GM18873 (cell line): ENCODE measurements at regions not wholly inside any gene's neighbourhood (a gene's known extent, or its start where the extent isn't known, plus 50 kb on each side); places are given as distances from the start of the nearest gene placed in this dataset.

Experiments
- ATAC-seq: cut with Tn5 transposase; IDR thresholded peaks from one replicate; pipeline ENCODE4 v1.9.1; 2021; ENCODE audit warnings: mild to moderate bottlenecking, moderate library complexity, moderate number of reproducible peaks; ENCODE audit not compliant: unreplicated experiment, low FRiP score

- no peak for ATAC-seq
Observed at GRCh38 chr4:177568931-177569330, 126.7 kb upstream of the AGA start.

GRCh38 chr4:177569434-177569833 is 127.2 kb upstream of the AGA start:
- ATAC-seq = no peak

DNA sequence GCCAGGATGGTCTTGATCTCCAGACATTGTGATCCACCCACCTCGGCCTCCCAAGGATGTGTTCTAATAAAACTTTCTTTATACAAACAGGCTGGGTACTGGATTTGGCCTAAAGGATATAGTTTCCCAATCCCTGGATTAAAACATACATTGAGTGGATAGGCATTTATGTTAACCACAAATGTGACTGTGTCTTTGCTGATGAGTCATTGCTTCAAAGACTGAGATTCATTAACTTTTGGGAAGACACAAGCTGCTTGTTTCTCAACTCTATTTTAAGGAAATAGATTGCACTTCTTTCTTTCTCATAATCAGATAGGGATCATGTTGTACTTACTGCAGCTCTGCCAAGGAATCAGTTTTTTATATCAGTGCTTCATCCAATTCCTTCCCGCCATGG is 131.3 kb upstream of the AGA start:
- ATAC-seq = no peak

DNA sequence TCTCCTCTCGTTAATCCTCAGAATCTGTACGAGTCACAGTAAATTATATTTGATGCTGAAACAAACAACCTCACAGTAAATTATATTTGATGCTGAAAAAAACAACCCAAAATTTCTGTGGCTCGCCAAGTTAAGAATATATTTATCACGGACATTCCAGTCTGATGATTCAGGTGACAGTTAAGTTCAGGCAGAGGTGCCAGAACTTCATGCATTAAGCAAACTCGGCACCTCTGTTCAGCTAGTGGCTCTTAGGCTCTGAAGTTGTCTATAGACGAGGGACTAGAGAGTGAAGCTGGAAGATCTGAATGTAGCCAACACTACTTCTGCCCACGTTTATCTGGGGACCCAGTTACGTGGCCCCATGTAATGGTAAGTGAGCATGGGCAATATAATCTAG is 132.2 kb upstream of the AGA start:
- ATAC-seq = no peak

DNA sequence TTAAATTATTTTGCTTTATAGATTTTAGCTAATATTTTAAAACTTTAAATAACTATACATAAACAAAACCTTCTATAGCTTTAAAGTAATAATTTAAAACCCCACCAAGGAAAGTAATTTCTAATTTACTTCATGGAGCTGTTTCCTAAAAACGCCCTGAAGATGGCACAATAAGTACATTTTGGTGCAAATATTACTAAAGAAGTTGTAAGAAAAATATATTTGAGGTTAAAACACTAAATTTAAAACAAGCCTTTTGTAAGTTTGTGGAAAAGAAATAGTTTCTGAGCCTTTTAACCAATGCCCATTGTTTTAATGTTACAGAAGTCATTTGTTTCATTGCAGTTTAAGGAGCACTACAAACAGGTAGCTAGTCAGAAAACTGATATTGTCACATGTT is 137.4 kb upstream of the AGA start:
- ATAC-seq = no peak

DNA sequence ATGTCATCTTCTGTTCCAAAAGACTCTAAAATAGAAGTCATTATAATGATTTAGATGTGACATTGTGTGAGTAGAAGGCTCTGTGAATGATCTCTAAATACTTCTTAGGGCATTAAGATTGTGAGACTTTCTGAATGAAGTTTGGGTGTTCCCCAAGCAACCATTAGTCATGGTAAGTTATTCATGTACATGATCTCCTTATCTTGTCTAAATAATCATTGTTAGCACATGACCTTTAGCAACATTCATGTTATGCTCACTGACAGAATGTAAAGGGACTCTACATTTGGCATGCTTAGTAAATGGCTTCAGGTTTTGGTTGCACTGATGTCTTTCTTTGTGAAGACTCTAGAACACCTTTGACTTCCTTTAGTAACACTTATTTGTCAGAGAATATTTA is 140.8 kb upstream of the AGA start:
- ATAC-seq = no peak

- no peak for ATAC-seq
Observed at GRCh38 chr4:177587989-177588388, 145.8 kb upstream of the AGA start.

- ATAC-seq = no peak
Observed at GRCh38 chr4:177595386-177595785, 153.1 kb upstream of the AGA start.

- ATAC-seq = no peak
Observed at GRCh38 chr4:177596035-177596434, 153.8 kb upstream of the AGA start.

DNA sequence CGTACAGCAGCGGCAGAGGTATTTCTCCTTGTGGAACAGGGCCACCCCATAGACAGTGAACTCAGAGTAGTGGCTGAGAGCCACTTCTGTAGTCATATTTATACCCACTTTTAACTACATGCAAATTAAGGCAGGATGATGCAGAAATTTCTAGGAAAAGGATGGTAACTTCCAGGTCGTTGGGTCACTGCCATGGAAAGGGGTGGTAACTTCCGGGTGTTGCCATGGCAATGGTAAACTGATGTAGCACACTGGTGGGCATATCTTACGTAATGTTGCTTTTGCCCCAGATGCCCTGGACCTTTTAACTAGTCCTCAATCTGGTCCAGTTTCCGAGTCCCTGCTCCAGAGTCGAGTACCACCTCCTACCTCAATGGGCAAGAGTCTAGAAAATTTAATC is 154.8 kb upstream of the AGA start:
- ATAC-seq = no peak

- ATAC-seq = no peak
Observed at GRCh38 chr4:177605252-177605651, 163.0 kb upstream of the AGA start.

- no peak for ATAC-seq
Observed at GRCh38 chr4:177607111-177607573, 164.9 kb upstream of the AGA start.

- no peak for ATAC-seq
Observed at GRCh38 chr4:177611974-177612664, 169.9 kb upstream of the AGA start.

GRCh38 chr4:177612684-177613083 is 170.4 kb upstream of the AGA start:
- ATAC-seq = no peak

GRCh38 chr4:177632481-177632880 is 190.2 kb upstream of the AGA start:
- no peak for ATAC-seq

DNA sequence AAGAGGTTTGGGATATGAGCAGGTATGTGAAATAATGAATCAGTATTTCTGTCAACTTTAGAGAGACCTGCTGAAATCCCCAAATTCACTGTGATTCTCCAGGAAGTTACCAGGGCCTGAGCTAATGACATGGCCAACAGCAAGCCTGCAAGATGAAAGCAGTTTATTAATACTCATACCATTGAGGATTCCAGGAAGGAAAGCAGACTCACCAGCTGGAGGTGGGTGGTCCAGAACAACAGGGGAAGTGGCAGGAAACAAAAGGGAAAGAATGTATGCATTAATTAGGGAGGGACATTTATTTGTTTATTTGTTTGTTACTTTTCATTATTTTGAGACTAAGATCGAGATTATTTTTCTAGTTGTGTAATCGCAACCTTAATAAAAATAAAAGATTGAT is 196.6 kb upstream of the AGA start:
- no peak for ATAC-seq

GRCh38 chr4:177640864-177641263 is 198.6 kb upstream of the AGA start:
- ATAC-seq = no peak

- ATAC-seq = no peak
Observed at GRCh38 chr4:177660223-177660622, 218.0 kb upstream of the AGA start.

DNA sequence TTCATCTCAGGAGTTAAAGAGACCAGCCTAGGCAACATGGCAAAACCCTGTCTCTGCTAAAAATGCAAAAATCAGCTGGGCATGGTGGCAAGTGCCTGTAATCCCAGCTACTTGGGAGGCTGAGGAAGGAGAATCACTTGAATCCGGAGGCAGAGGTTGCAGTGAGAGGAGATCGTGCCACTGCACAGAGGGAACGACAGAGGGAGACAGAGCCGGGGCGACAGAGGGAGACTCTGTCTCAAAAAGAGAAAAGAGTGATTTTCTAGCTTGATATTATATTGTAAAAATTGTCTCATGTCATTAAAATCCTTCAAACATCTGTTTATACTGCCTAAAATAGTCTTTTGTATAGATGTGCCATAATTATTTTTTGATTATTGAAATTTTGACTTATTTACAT is 225.4 kb upstream of the AGA start:
- ATAC-seq = no peak

GRCh38 chr4:177671387-177671786 is 229.2 kb upstream of the AGA start:
- ATAC-seq = no peak

DNA sequence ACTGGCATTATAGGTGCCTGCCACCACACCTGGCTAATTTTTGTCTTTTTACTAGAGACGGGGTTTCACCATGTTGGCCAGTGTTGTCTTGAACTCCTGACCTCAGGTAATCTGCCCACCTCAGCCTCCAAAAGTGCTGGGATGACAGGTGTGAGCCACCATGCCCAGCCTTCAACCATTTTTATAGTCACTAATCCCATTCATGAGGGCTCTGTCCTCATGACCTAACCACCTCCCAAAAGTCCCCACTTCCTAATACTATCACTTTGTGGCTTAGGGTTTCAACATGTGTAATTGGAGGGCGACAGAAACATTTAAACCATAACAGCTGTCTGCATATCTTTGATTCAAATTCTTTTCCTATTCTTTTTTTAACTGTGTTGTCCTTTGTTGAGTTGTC is 229.6 kb upstream of the AGA start:
- no peak for ATAC-seq

DNA sequence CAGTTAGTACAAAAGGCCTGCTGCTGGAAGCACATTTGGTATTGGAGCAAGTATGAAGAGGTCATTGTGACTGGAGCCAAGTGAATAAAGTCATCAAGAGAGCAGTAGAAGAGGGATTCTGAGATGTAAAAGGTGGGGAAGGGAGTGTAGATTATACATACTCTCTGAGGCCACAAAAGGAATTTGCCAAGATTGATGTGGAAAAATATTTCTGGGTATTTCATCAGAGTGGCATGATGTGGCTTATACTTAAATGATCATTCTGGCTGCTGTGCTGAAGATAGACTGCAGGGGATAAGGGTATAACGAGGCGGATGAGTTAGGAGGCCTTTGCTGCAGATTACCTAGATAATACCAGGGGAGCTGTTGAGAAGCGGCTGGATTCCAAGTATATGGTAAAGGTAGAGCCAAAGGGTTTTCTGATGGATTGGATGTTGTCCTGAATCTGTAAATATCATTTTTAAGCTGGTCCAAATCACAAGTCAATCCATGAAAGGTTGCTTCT is 231.8 kb upstream of the AGA start:
- ATAC-seq = no peak

- no peak for ATAC-seq
Observed at GRCh38 chr4:177680308-177680707, 238.1 kb upstream of the AGA start.
